ENCODE measurements at regions not wholly inside any gene's neighbourhood (a gene's known extent, or its start where the extent isn't known, plus 50 kb on each side); places are given as distances from the start of the nearest gene placed in this dataset.

DNA sequence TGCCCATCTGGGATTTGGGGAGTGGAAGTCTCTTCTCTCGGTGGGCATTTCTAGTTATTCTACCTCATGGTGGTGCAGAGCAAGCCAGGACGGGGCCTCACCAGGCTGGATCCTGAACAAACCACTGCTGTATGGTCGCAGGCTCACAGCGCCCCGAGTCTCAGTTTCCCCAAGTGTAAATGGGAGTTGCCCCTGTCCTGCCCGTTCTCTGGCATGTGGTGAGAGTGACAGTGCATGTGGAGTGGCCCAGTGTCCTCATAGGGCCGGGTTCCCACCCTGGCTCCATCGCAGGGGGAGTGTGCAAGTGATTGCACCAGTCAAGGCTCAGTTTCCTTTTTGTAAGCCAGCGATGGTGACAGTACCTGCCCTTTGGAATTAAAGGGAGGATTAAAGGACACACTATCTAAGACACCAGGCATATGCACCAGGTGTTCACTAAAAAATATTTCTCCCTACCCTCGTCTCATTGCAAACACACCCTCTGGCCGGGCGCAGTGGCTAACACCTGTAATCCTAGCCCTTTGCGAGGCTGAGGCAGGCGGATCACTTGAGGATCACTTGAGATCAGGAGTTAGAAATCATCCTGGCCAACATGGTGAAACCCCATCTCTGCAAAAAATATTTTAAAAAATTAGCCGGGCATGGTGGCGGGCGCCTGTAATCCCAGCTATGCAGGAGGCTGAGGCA, 173.3 kb upstream of the MYCN start:
- H3K4me1 Mint-ChIP-seq (ENCODE audit: low read depth), result no peaks in the 10 kb centered on the region

DNA sequence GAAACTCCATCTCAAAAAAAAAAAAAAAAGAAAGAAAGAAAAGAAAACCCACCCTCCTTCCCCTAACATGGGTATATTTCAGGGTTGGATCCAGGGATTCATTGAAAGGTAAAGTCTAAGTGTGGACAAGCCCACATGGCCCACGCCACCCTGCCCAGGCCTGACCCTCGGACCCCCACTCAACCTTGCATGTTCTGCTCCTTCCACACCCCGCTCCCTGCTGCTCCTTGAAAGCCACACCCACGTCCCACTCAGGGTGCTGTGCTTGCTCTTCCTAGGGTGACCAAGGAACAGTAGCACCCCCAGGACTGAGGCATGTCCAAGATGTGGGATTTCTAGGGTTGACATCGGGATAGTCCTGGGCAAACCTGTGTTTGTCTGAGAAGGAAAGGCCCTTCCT, 172.7 kb upstream of the MYCN start:
- Mint-ChIP-seq H3K27me3 (ENCODE audit: insufficient read depth) (no peaks in the 10 kb centered on the region; the same call in none of the 2 replicates), H3K9me3 (peaks cover 19% of the 10 kb centered on the region; the same call in 1 of the 2 replicates), H3K4me3 (no peak overlapping the region), H3K36me3 (ENCODE audit: low read depth) (no peaks in the 10 kb centered on the region), H3K27ac (no peak overlapping the region), H3K4me1 (ENCODE audit: low read depth) (no peaks in the 10 kb centered on the region)
- no peak for DNase-seq
- TF ChIP-seq, protein P1, sequence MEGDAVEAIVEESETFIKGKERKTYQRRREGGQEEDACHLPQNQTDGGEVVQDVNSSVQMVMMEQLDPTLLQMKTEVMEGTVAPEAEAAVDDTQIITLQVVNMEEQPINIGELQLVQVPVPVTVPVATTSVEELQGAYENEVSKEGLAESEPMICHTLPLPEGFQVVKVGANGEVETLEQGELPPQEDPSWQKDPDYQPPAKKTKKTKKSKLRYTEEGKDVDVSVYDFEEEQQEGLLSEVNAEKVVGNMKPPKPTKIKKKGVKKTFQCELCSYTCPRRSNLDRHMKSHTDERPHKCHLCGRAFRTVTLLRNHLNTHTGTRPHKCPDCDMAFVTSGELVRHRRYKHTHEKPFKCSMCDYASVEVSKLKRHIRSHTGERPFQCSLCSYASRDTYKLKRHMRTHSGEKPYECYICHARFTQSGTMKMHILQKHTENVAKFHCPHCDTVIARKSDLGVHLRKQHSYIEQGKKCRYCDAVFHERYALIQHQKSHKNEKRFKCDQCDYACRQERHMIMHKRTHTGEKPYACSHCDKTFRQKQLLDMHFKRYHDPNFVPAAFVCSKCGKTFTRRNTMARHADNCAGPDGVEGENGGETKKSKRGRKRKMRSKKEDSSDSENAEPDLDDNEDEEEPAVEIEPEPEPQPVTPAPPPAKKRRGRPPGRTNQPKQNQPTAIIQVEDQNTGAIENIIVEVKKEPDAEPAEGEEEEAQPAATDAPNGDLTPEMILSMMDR (IDR thresholded peaks at IDR 0.05), result no peak

More for the DNA sequence above, 173.3 kb upstream of the MYCN start:
- Mint-ChIP-seq H3K9me3 (peaks cover 14% of the 10 kb centered on the region; the same call in 1 of the 2 replicates), H3K4me3 (no peak overlapping the region), H3K27me3 (ENCODE audit: insufficient read depth) (no peaks in the 10 kb centered on the region; the same call in none of the 2 replicates), H3K27ac (no peak overlapping the region), H3K36me3 (ENCODE audit: low read depth) (no peaks in the 10 kb centered on the region)
- no peak for DNase-seq
- TF ChIP-seq, protein P1 (IDR thresholded peaks at IDR 0.05), result no peak

DNA sequence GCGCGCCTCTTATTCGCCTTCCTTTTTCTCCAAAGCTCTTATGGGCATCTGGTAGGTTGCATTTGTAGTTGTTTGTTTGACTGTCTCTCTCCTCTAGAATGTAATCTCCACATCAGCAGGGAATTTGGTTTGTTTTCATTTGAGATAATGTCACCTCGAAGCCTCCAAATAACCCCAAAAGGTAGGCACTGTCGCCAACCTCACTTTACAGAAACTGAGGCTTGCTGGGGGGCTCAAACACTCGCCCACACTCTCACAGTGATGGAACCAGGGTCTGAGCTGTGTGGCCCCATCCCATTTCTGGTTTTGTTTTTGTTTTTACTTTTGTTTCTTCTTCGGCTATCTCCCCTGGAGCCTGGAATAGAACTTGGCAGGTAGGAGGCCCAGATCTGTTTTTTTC, 172.2 kb upstream of the MYCN start:
- Mint-ChIP-seq H3K36me3 (ENCODE audit: low read depth) (no peaks in the 10 kb centered on the region), H3K4me1 (ENCODE audit: low read depth) (no peaks in the 10 kb centered on the region), H3K4me3 (no peak overlapping the region), H3K9me3 (peaks cover 19% of the 10 kb centered on the region; the same call in 1 of the 2 replicates), H3K27ac (no peak overlapping the region), H3K27me3 (ENCODE audit: insufficient read depth) (no peaks in the 10 kb centered on the region; the same call in none of the 2 replicates)
- TF ChIP-seq, protein P1 (IDR thresholded peaks at IDR 0.05), result no peak
- DNase-seq, result no peak

DNA sequence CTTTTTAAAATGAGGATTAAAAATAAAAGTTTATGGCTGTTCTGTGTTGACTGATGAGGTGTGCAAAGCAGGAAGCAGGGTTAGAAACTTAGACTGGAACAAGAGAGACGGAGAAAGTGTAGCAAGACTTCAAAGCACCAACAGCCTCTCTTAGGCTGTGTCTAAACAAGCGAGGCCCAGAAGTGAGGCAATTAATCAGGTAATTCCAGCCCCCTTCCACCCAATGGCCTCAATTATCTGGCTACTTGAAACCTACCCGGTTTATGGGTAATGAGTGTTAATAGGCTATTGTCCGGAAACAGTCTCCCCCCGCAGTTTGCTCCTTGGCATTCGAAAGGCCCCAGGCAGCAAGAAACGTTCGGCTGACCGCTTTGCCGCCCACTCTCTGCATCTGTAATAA, 171.7 kb upstream of the MYCN start:
- TF ChIP-seq, protein P1 (IDR thresholded peaks at IDR 0.05), result no peak
- no peaks in the 10 kb centered on the region for H3K36me3 Mint-ChIP-seq (ENCODE audit: low read depth)
- H3K9me3 Mint-ChIP-seq, result peaks cover 16% of the 10 kb centered on the region; the same call in 1 of the 2 replicates
- H3K27me3 Mint-ChIP-seq (ENCODE audit: insufficient read depth), result no peaks in the 10 kb centered on the region; the same call in none of the 2 replicates
- H3K4me3 Mint-ChIP-seq, result no peak overlapping the region
- no peak for DNase-seq
- no peaks in the 10 kb centered on the region for H3K4me1 Mint-ChIP-seq (ENCODE audit: low read depth)
- H3K27ac Mint-ChIP-seq, result no peak overlapping the region

DNA sequence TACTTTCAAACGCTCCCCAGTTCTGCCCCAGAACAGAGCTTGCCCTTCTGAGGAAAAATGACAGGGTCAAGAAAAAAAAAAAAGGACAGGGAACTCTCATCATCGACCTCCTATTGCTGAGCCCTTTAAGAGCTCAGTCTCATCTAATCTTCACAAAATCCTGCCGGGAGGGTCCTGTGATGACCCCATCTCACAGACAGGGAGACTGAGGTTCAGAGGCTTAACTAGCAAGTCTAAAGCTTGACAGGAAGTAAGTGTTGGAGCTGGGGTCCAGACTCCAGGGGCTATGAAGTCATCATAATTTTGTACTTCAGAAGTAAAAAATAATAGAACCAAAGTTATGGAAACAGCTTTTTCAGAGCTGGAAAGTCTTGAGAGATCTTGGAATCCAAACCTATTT, 171.1 kb upstream of the MYCN start:
- peaks cover 16% of the 10 kb centered on the region; the same call in 1 of the 2 replicates for H3K9me3 Mint-ChIP-seq
- DNase-seq, result no peak
- no peaks in the 10 kb centered on the region for H3K4me1 Mint-ChIP-seq (ENCODE audit: low read depth)
- no peak overlapping the region for H3K4me3 Mint-ChIP-seq
- no peaks in the 10 kb centered on the region for H3K36me3 Mint-ChIP-seq (ENCODE audit: low read depth)
- no peak overlapping the region for H3K27ac Mint-ChIP-seq
- H3K27me3 Mint-ChIP-seq (ENCODE audit: insufficient read depth), result no peaks in the 10 kb centered on the region; the same call in none of the 2 replicates
- TF ChIP-seq, protein P1 (IDR thresholded peaks at IDR 0.05), result no peak
